Stimulated activated effector memory CD8-positive, alpha-beta T cell treated with anti-CD3 and anti-CD28 coated beads, Interleukin-12 subunit alpha, Interleukin-12 subunit beta, amount 100 ng/mL, for 72 hours (primary cell): ENCODE measurements at regions not wholly inside any gene's neighbourhood (a gene's known extent, or its start where the extent isn't known, plus 50 kb on each side); places are given as distances from the start of the nearest gene placed in this dataset.
"Not testable (repeated sequence)": the region's sequence is repeated elsewhere in the genome, so short reads cannot be mapped to it uniquely, and the experiment has no call there.

Source experiments
- ATAC-seq: fragments of 150-1000 bp; cut with Tn5 transposase; 2 replicates; pipeline ENCODE4 v1.10.0; 2021
- DNase-seq, 2 donors: peaks; one replicate each; pipeline ENCODE4 v3.0.0; 2021 to 2022; ENCODE audit warnings: low spot score in 2 of 2
- H3K27ac Mint-ChIP-seq: one replicate; pipeline ENCODE4 v1.8.0; 2022; ENCODE audit warnings: mild to moderate bottlenecking, mixed read lengths
- H3K36me3 Mint-ChIP-seq: one replicate; pipeline ENCODE4 v1.8.0; 2022; ENCODE audit warnings: mild to moderate bottlenecking, mixed read lengths
- H3K4me1 Mint-ChIP-seq: one replicate; pipeline ENCODE4 v1.8.0; 2022; ENCODE audit warnings: mixed read lengths
- H3K4me3 Mint-ChIP-seq: one replicate; pipeline ENCODE4 v1.8.0; 2022; ENCODE audit warnings: mild to moderate bottlenecking, mixed read lengths
- H3K9me3 Mint-ChIP-seq: one replicate; pipeline ENCODE4 v1.8.0; 2022; ENCODE audit warnings: mixed read lengths

DNA sequence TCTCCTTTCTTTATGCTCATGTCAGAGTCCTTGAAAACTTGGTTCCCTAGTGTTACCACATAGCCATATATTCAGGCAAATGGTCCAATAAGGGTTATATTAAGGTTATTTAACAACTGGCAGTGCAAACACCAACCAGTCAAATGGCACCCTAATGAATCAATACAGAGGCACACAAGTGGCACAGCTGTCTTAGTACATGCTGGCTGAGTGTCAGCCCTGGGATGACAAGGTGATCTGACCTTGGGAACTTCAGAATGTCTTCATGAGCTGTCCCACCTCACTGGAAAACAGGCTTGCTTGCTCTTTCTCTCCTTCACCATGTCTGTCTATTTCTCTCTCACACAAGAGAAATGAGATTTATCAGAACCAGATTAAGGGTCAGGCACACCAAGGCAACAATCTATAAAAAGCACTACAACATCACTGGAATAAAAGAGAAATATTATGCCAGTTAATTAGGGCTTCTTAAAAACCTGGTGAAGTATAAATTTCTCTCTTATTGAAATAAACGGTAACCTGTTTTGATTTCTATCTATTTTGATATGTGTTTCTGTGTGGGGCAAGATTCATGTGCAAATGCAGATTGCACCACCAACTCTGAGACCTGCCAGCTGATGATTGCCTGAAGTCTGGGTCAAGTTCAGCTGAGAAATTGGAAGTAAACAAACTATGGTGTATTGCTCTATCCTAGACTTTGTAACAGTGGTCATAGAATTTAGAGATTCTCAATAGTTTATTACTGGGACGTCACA is 140.7 kb downstream of the SREK1 start:
- no peak for DNase-seq
- ATAC-seq, result no peak
- no peaks in the 10 kb centered on the region for H3K9me3 Mint-ChIP-seq

GRCh38 chr5:66285343-66285922 is 141.3 kb downstream of the SREK1 start:
- no peaks in the 10 kb centered on the region for H3K36me3 Mint-ChIP-seq
- H3K27ac Mint-ChIP-seq, result no peak overlapping the region
- H3K9me3 Mint-ChIP-seq, result no peaks in the 10 kb centered on the region
- DNase-seq (peak in 1 of 2 donors; percentile 63), ATAC-seq (peak; percentile 86)
- H3K4me1 Mint-ChIP-seq, result no peaks in the 10 kb centered on the region
- H3K4me3 Mint-ChIP-seq, result no peak overlapping the region

More for the DNA sequence above, 140.7 kb downstream of the SREK1 start:
- no peak overlapping the region for H3K4me3 Mint-ChIP-seq
- no peaks in the 10 kb centered on the region for H3K4me1 Mint-ChIP-seq
- H3K27ac Mint-ChIP-seq, result no peak overlapping the region
- no peaks in the 10 kb centered on the region for H3K36me3 Mint-ChIP-seq

- Mint-ChIP-seq H3K27ac (no peak overlapping the region), H3K9me3 (no peaks in the 10 kb centered on the region), H3K4me3 (no peak overlapping the region), H3K4me1 (no peaks in the 10 kb centered on the region), H3K36me3 (no peaks in the 10 kb centered on the region)
- ATAC-seq (no peak), DNase-seq (no peak)
Measured at GRCh38 chr5:66291771-66292170, 147.7 kb downstream of the SREK1 start.

GRCh38 chr5:66293851-66294250 is 149.8 kb downstream of the SREK1 start:
- peak; percentile 8 for ATAC-seq
- DNase-seq, H3K4me1 Mint-ChIP-seq, H3K36me3 Mint-ChIP-seq, H3K27ac Mint-ChIP-seq, H3K4me3 Mint-ChIP-seq, H3K9me3 Mint-ChIP-seq: not testable (repeated sequence)

- no peak for ATAC-seq
- Mint-ChIP-seq H3K4me1 (no peaks in the 10 kb centered on the region), H3K4me3 (no peak overlapping the region), H3K9me3 (no peaks in the 10 kb centered on the region), H3K36me3 (no peaks in the 10 kb centered on the region), H3K27ac (no peak overlapping the region)
- no peak for DNase-seq
Measured at GRCh38 chr5:66299463-66299862, 155.4 kb downstream of the SREK1 start.

DNA sequence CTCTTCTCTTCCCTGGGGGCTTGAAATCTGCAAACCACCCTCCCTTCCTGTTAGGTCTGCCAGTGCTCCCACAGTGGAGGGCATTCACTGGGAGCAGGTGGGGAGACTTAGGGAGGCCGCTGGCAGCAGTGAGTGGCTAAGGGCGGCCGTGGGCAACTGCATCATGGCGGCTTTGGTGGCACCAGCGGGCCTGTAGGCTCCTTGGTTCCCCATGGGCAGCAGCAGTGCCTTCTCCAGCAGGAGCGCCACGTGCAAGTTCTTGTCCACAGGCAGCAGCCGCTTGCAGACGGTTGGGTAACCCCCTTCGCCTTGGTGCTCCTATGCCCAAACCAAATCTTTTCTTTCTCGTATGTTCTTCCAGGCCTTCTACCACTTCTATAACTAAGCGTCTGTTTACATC is 158.2 kb downstream of the SREK1 start:
- no peak for DNase-seq
- H3K36me3 Mint-ChIP-seq, result no peaks in the 10 kb centered on the region
- H3K27ac Mint-ChIP-seq, result no peak overlapping the region
- ATAC-seq, result no peak
- no peaks in the 10 kb centered on the region for H3K9me3 Mint-ChIP-seq
- no peak overlapping the region for H3K4me3 Mint-ChIP-seq
- H3K4me1 Mint-ChIP-seq, result peaks cover 5% of the 10 kb centered on the region

DNA sequence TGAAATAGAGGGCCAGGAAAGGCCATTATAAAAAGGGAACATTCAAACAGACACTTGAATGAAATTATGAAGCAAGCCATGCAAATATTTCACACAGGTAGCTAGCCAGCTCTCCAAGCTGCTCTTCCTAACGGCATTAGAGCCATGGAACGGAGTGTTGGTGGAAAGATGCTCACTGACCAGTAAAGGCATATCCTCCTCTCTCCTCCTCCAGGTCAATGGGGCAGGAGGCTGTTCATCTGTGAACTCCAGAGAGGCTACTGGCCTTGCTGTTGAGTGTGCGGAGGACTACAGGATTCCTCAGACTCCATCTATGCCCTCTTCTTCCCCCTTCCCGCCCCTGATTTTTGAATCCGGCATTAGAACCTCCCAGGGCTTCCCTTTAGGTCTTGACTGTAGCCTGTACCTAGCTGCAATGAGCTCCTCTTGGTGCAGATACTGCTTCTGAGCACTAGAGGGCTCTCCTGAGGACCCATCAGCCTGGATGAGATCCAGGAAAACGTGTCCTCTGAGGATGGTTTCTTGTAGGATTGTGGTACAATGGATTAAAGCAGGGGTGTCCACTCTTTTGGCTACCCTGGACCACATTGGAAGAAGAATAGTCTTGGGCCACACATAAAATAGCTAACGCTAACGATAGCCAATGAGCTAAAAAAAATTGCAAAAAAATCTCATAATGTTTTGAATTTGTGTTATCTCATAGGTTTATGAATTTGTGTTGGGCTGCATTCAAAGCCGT is 162.2 kb downstream of the SREK1 start:
- Mint-ChIP-seq H3K9me3 (no peaks in the 10 kb centered on the region), H3K27ac (no peak overlapping the region), H3K4me1 (peaks cover 5% of the 10 kb centered on the region), H3K36me3 (no peaks in the 10 kb centered on the region), H3K4me3 (no peak overlapping the region)
- DNase-seq (peak in 1 of 2 donors; percentile 54), ATAC-seq (peak; percentile 69)

DNA sequence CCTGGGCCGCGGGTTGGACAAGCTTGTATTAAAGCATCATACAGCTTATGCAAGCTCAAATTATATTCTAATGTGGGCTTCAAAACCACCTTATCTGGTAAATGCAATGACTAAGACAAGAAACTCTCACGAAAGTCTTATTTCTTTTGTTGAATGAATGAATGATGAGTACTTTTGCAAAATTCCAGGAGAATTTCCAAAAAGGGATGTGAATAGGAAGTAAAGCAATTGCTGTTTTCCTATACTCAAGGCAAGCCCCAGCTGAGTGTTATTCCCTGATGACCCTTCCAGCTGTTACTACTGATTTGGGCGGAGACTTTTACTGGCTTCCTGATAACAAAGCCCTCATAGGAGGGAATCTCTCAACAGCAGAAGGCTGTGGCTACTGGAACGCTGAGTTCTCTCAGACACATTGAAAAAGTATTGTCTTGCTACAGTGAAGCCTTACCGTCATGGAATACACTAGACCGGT is 162.8 kb downstream of the SREK1 start:
- Mint-ChIP-seq H3K9me3 (no peaks in the 10 kb centered on the region), H3K4me1 (peaks cover 5% of the 10 kb centered on the region), H3K36me3 (no peaks in the 10 kb centered on the region), H3K4me3 (no peak overlapping the region), H3K27ac (no peak overlapping the region)
- ATAC-seq, result no peak
- no peak for DNase-seq

DNA sequence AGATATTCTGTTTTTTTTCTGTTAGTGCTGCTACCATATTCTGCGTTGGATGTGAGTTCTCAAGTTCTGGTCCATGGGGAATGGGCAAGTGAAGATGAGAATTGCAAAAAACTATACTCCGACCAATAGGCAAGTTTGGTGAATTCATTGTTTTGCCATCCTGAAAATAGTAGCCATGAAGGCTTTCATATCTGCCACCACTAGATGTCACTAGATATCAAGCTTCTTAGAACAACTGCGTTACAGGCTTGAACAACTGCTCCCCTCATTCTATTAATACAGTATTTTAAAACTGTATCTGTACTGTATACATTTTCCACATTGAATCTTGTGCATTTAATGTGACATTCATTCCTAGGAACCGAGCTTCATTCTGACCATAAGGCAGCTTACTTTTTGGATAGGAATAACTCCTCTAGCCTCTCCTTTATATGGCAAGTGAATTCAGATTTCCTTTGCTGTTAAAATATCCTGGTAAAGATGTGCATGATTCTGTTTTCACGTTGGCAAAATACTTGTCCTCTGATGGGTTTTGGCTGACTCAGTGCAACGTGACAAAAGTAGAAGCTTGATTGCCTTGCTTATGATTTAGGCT is 163.6 kb downstream of the SREK1 start:
- no peak overlapping the region for H3K27ac Mint-ChIP-seq
- peak; percentile 60 for ATAC-seq

DNA sequence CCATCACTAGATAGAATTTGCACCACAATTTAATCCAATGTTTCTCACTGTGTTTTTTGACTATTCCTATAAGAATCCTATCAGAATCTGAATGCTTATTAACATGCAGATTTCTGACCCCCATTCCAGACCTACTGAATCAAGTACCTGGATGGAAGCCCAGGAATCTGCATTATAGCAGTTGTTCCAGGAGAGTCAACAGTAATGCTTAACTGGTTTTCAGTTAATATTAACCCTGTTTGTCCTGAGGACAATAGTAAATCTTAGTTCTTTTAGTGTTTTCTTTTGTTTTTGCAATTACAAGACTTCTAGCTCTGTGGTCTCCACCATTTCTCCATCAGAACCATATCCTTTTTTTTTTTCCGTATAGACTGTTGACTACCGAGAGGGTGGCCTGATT is 168.2 kb downstream of the SREK1 start:
- H3K4me3 Mint-ChIP-seq, result no peak overlapping the region
- H3K36me3 Mint-ChIP-seq, result no peaks in the 10 kb centered on the region
- no peak for ATAC-seq
- H3K9me3 Mint-ChIP-seq, result peaks cover 5% of the 10 kb centered on the region
- no peak overlapping the region for H3K27ac Mint-ChIP-seq
- H3K4me1 Mint-ChIP-seq, result no peaks in the 10 kb centered on the region
- no peak for DNase-seq

More for the DNA sequence above, 163.6 kb downstream of the SREK1 start:
- no peaks in the 10 kb centered on the region for H3K36me3 Mint-ChIP-seq
- no peak for DNase-seq
- H3K4me3 Mint-ChIP-seq, result no peak overlapping the region
- H3K4me1 Mint-ChIP-seq, result peaks cover 5% of the 10 kb centered on the region
- H3K9me3 Mint-ChIP-seq, result no peaks in the 10 kb centered on the region

DNA sequence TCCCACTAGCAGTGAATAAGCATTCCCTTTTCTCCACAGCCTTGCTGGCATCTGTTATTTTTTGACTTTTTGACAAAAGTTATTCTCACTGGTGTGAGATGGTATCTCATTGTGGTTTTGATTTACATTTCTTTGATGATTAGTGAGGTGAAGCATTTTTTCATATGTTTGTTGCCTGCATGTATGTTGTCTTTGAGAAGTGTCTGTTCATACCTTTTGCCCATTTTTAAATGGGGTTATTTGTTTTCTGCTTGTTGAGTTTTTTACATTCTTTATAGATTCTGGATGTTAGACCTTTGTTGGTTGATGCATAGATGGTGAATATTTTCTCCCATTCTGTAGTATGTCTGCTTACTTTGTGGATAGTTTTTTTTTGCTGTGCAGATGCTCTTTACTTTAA is 171.7 kb downstream of the SREK1 start:
- H3K36me3 Mint-ChIP-seq, result no peaks in the 10 kb centered on the region
- no peak for DNase-seq
- ATAC-seq, result no peak
- no peaks in the 10 kb centered on the region for H3K4me1 Mint-ChIP-seq
- no peak overlapping the region for H3K27ac Mint-ChIP-seq
- H3K9me3 Mint-ChIP-seq, result peaks cover 5% of the 10 kb centered on the region
- no peak overlapping the region for H3K4me3 Mint-ChIP-seq

DNA sequence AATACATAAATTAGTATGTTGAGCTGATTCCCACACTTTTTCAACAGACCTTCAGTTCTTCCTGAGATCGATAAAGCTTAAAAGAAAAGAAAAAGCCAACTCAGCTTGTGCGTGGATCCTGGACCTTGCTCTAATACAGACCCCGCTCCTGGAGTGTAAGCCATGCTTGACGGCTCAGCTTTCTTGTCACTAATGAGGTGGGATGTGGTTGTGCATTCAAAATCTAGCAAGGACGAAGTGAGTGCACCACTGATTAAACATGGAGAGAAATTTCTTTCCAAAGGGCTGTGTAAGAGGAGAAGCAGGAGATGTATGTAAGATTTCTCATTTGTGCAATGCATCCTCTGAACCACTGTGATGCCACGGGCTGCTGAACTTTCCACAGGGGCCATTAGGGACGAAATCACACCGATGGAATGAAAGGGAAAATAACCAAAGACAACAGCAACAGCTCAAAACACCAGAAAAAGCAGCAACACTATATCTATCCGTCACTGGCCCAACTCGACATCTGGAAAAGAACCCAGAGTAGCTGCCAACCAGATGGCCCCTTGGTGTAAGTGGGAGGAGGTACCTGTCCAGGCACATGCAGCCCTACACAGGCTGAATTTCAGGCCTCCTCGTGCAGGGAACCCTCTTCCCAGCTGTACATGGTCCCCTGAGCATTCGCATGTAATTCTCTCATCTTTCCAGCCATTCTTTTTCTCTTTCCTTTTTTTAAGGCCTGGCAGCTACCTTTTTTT is 178.9 kb downstream of the SREK1 start:
- Mint-ChIP-seq H3K9me3 (no peaks in the 10 kb centered on the region), H3K4me3 (no peak overlapping the region), H3K4me1 (no peaks in the 10 kb centered on the region), H3K27ac (no peak overlapping the region), H3K36me3 (no peaks in the 10 kb centered on the region)
- ATAC-seq (no peak), DNase-seq (no peak)

DNA sequence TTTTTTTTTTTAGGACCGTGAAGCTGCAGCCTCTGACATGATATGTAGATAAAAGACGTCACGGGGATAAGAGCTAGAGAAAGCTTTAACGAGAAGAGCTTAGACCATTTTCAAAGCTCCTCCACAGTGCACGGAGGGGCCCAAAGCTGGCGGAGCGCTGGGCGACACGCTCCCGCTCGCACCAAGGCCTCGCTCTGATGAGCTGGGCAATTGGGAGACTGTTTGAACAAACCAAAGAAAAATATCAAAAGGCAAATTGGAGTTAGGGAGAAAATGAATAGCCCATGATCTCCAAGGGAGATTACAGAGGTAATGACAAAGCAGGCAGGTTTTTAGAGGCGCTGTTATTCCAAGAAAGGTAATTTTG is 179.4 kb downstream of the SREK1 start:
- no peak for DNase-seq
- Mint-ChIP-seq H3K9me3 (no peaks in the 10 kb centered on the region), H3K36me3 (no peaks in the 10 kb centered on the region), H3K27ac (no peak overlapping the region), H3K4me3 (no peak overlapping the region), H3K4me1 (no peaks in the 10 kb centered on the region)
- ATAC-seq, result no peak

DNA sequence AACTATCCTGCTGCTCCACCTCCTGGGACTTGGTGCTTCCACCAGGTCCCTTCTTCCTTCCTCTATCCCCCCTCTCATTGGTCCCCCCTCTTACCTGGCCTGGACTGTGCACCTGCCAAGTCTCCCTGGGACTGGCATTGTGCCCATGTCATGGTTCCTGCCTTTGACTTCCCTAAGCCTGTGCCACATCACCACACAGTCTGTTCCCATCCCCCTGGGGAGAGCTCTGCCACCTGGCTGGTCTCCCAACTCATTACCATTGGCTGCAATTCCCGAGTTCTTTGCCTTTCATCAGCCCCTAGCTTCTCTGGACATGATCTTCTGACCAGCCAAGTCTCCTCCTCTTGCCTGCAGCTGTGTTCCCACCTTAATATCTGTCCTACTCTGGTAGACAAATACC is 180.3 kb downstream of the SREK1 start:
- no peak for DNase-seq
- Mint-ChIP-seq H3K27ac (no peak overlapping the region), H3K36me3 (no peaks in the 10 kb centered on the region), H3K9me3 (no peaks in the 10 kb centered on the region), H3K4me1 (no peaks in the 10 kb centered on the region), H3K4me3 (no peak overlapping the region)
- ATAC-seq, result no peak

DNA sequence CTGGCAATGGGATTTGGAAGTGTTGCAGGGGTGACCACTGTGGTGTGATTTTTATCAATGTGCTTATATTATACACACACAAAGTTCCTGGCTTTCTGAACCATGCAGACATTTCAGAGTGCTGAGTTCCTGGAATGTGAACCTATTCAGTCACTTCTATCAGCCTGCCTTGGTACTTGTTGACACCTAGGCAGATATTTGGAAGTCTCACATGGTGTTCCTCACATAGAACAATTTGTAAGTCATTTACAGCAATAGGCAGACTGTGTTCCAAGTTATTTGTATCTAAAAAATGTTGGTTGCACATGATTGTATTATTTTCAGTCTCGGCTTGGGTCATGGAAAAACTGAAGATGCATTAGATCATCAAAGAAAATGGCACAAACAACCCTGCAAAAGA is 182.2 kb downstream of the SREK1 start:
- Mint-ChIP-seq H3K4me3 (no peak overlapping the region), H3K27ac (no peak overlapping the region), H3K9me3 (no peaks in the 10 kb centered on the region), H3K36me3 (no peaks in the 10 kb centered on the region), H3K4me1 (no peaks in the 10 kb centered on the region)
- ATAC-seq (no peak), DNase-seq (no peak)
